Neutrophil (primary cell): ENCODE measurements at regions not wholly inside any gene's neighbourhood (a gene's known extent, or its start where the extent isn't known, plus 50 kb on each side); places are given as distances from the start of the nearest gene placed in this dataset.

ENCODE experiments used
- H3K27ac ChIP-seq: fragments of 200-600 bp; sonication (generic); 2 replicates; pipeline ENCODE4 v1.5.1; 2016; ENCODE audit warnings: mild to moderate bottlenecking, moderate library complexity
- H3K27me3 ChIP-seq: fragments of 200-600 bp; sonication (generic); 2 replicates; pipeline ENCODE4 v1.6.0; 2016; ENCODE audit warnings: mild to moderate bottlenecking
- H3K36me3 ChIP-seq: fragments of 200-600 bp; sonication (generic); 2 replicates; pipeline ENCODE4 v1.5.1; 2017
- H3K4me1 ChIP-seq, 2 experiments: fragments of 200-600 bp in 1 of 2; sonication (generic) in 1 of 2; 1 replicate in 1 of 2; 2 replicates in 1 of 2; pipeline versions ENCODE4 v1.5.1 to v1.6.1; 2013 to 2016; ENCODE audit warnings: low read depth in 1 of 2, low read length in 1 of 2, mild to moderate bottlenecking in 1 of 2, moderate library complexity in 1 of 2; ENCODE audit not compliant: control insufficient read depth in 1 of 2, insufficient read depth in 1 of 2
- H3K4me3 ChIP-seq, 2 experiments: fragments of 200-600 bp in 1 of 2; sonication (generic) in 1 of 2; 1 replicate in 1 of 2; 2 replicates in 1 of 2; pipeline ENCODE4 v1.5.1; 2013 to 2016; ENCODE audit warnings: low read depth in 1 of 2, low read length in 1 of 2, mild to moderate bottlenecking in 1 of 2, moderate library complexity in 1 of 2
- H3K9me3 ChIP-seq: fragments of 200-600 bp; sonication (generic); 2 replicates; pipeline ENCODE4 v1.5.1; 2016
- TF ChIP-seq, protein P1 (sequence below): fragments of 200-600 bp; sonication (generic); IDR thresholded peaks from 2 replicates; pipeline ENCODE4 v1.5.1; 2016; ENCODE audit warnings: antibody characterized with exemption

DNA sequence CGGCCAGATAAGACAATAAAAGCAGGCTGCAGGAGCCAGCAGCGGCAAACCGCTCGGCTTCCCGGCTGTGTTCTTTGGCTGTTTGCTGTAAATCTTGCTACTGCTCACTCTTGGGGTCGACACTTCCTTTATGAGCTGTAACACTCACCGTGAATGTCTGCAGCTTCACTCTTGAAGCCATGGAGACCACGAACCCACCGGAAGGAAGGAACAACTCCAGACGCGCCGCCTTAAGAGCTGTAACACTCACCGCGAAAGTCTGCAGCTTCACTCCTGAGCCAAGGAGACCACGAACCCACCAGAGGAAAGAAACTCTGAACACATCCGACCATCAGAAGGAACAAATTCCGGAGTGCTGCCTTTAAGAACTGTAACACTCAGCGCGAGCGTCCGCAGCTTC lies 451.7 kb downstream of the AGTPBP1 start:
- Histone ChIP-seq H3K27me3 (peaks cover 45% of the 10 kb centered on the region), H3K36me3 (no peaks in the 10 kb centered on the region), H3K9me3 (no peaks in the 10 kb centered on the region), H3K27ac (no peak overlapping the region), H3K4me1 (no peaks in the 10 kb centered on the region), H3K4me3 (no peak overlapping the region)
- TF ChIP-seq, protein P1, sequence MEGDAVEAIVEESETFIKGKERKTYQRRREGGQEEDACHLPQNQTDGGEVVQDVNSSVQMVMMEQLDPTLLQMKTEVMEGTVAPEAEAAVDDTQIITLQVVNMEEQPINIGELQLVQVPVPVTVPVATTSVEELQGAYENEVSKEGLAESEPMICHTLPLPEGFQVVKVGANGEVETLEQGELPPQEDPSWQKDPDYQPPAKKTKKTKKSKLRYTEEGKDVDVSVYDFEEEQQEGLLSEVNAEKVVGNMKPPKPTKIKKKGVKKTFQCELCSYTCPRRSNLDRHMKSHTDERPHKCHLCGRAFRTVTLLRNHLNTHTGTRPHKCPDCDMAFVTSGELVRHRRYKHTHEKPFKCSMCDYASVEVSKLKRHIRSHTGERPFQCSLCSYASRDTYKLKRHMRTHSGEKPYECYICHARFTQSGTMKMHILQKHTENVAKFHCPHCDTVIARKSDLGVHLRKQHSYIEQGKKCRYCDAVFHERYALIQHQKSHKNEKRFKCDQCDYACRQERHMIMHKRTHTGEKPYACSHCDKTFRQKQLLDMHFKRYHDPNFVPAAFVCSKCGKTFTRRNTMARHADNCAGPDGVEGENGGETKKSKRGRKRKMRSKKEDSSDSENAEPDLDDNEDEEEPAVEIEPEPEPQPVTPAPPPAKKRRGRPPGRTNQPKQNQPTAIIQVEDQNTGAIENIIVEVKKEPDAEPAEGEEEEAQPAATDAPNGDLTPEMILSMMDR: no peak

- no peaks in the 10 kb centered on the region for H3K36me3 ChIP-seq
- peaks cover 45% of the 10 kb centered on the region for H3K27me3 ChIP-seq
- TF ChIP-seq, protein P1: no peak
- no peaks in the 10 kb centered on the region for H3K4me1 ChIP-seq
- no peaks in the 10 kb centered on the region for H3K9me3 ChIP-seq
- H3K4me3 ChIP-seq: no peak overlapping the region
- no peak overlapping the region for H3K27ac ChIP-seq
Measured at GRCh38 chr9:85289142-85289541, 452.6 kb downstream of the AGTPBP1 start.

DNA sequence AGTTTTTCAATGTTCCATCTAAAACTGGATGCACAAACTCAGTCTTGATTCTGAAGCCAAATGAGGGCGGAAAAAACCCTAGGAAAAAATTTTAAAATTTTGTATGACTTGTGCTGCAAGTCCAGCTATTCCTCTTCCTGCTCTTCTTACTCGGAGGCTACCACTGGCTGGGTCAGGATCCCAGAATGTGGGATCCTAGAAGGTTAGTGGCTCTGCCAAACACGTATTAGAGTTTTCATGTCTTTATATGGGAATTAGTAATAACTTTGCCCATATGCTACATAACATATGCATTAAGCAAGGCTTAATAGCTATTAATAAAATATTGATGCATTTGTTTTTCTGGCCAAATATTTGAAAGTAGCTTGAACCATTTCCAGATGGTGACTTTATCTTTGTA lies 458.3 kb downstream of the AGTPBP1 start:
- H3K4me1 ChIP-seq: no peaks in the 10 kb centered on the region
- no peaks in the 10 kb centered on the region for H3K9me3 ChIP-seq
- no peak overlapping the region for H3K4me3 ChIP-seq
- TF ChIP-seq, protein P1: no peak
- no peaks in the 10 kb centered on the region for H3K27me3 ChIP-seq
- H3K27ac ChIP-seq: no peak overlapping the region
- no peaks in the 10 kb centered on the region for H3K36me3 ChIP-seq

DNA sequence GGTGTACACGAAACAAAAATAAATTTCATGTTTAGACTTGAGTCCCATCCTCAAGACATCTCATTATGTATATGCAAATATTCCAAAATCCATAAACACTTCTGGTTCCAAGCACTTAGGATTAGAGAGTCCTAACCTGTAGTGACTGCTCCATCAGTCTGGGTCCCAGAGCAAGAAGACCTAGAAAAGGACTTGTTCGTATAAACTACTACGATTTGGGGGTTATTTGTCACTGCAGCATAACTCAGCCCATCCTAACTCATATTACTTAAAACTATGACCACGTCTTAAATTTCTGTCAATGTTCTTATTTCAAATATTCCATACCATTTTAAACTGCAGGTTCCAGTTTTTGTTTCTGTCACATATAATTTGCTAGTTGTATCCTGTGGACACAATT lies 463.0 kb downstream of the AGTPBP1 start:
- Histone ChIP-seq H3K4me1 (no peaks in the 10 kb centered on the region), H3K9me3 (no peaks in the 10 kb centered on the region), H3K27ac (no peak overlapping the region), H3K4me3 (no peak overlapping the region), H3K36me3 (no peaks in the 10 kb centered on the region), H3K27me3 (no peaks in the 10 kb centered on the region)
- TF ChIP-seq, protein P1: no peak

DNA sequence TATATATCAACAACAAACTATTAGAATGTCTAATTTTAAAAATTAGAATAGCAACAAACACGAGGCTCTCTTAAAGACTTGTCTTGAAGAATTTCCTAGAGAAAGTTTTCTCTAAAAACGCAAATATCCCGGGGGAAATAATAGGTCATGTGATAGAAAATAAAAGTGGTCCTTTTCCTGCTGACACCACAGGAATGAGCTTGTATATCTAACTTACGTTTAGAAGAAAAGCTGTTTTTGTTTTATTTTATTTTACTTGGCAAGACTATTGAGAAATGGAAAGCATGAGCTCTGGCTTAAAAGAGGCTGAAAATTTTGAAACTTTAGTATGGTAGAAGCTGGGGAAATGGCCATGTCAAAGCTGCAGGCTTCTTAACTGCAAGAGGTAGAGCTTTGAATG lies 465.0 kb downstream of the AGTPBP1 start:
- Histone ChIP-seq H3K9me3 (no peaks in the 10 kb centered on the region), H3K4me3 (no peak overlapping the region), H3K27me3 (no peaks in the 10 kb centered on the region), H3K36me3 (no peaks in the 10 kb centered on the region), H3K27ac (no peak overlapping the region), H3K4me1 (no peaks in the 10 kb centered on the region)
- TF ChIP-seq, protein P1: no peak

DNA sequence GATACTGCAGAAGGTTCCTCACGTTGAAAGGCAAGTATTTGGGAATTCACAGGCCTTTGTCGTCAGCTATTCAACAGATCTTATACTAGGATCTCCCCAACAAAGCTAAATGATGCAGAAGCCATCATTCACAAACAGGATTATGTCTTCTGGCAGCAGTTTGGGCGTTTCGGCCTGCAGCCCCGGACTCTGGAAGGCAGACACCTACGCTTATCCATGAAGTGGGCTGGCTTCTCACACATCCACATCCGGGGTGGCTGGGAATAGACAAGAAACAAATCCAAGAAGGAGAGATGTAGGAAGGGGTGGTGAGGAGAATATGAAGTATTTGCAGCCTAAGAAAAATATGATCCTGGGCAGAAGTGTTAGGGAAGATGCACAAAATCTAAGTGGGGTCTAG lies 471.9 kb downstream of the AGTPBP1 start:
- no peak overlapping the region for H3K4me3 ChIP-seq
- no peaks in the 10 kb centered on the region for H3K9me3 ChIP-seq
- TF ChIP-seq, protein P1: no peak
- no peaks in the 10 kb centered on the region for H3K36me3 ChIP-seq
- no peak overlapping the region for H3K27ac ChIP-seq
- H3K4me1 ChIP-seq: no peaks in the 10 kb centered on the region
- H3K27me3 ChIP-seq: no peaks in the 10 kb centered on the region
